ENCODE measurements at regions not wholly inside any gene's neighbourhood (a gene's known extent, or its start where the extent isn't known, plus 50 kb on each side); places are given as distances from the start of the nearest gene placed in this dataset.

GRCh38 chr1:29574871-29575270 lies 338.5 kb downstream of the PTPRU start:
- no peak for TF ChIP-seq ELF4 (IDR thresholded peaks at IDR 0.05)
- TF ChIP-seq BHLHE40 (IDR thresholded peaks at IDR 0.05; ENCODE audit: borderline replicate concordance), result no peak
- TF ChIP-seq LEF1 (IDR thresholded peaks at IDR 0.05; ENCODE audit: borderline replicate concordance), result no peak
- TF ChIP-seq CTBP1 (IDR thresholded peaks at IDR 0.05; ENCODE audit: borderline replicate concordance), result no peak
- TF ChIP-seq SP1 (IDR thresholded peaks at IDR 0.05), result no peak
- TF ChIP-seq NFRKB (IDR thresholded peaks at IDR 0.05), result no peak
- TF ChIP-seq PKNOX1 (IDR thresholded peaks at IDR 0.05), result no peak
- TF ChIP-seq HDGF (IDR thresholded peaks at IDR 0.05; ENCODE audit: borderline replicate concordance), result no peak
- no peak for TF ChIP-seq FOXK2 (IDR thresholded peaks at IDR 0.05)
- no peak for TF ChIP-seq FOXM1 (IDR thresholded peaks at IDR 0.05; ENCODE audit: borderline replicate concordance)
- no peak for TF ChIP-seq TARDBP (IDR thresholded peaks at IDR 0.05)
- no peak for TF ChIP-seq SUZ12 (IDR thresholded peaks at IDR 0.05)
